NCI-H128 (cell line): ENCODE measurements at regions not wholly inside any gene's neighbourhood (a gene's known extent, or its start where the extent isn't known, plus 50 kb on each side); places are given as distances from the start of the nearest gene placed in this dataset.

Source experiments
- DNase-seq: peaks from one replicate; lab custom pipeline; 2025; ENCODE audit not compliant: unreplicated experiment; lab: John Stamatoyannopoulos, UW

- DNase-seq, result peak; percentile 63
Observed at GRCh38 chr20:46811224-46812084, 83.2 kb upstream of the EYA2 start.

GRCh38 chr20:46814366-46815232, 80.0 kb upstream of the EYA2 start:
- DNase-seq, result peak; percentile 63

GRCh38 chr20:46816097-46816496, 78.5 kb upstream of the EYA2 start:
- DNase-seq, result no peak

- no peak for DNase-seq
Observed at GRCh38 chr20:46816886-46817638, 77.6 kb upstream of the EYA2 start.

- no peak for DNase-seq
Observed at GRCh38 chr20:46820682-46821081, 74.0 kb upstream of the EYA2 start.

GRCh38 chr20:46823271-46823751, 71.3 kb upstream of the EYA2 start:
- no peak for DNase-seq

GRCh38 chr20:46823753-46824152, 70.9 kb upstream of the EYA2 start:
- no peak for DNase-seq

GRCh38 chr20:46826343-46826984, 68.2 kb upstream of the EYA2 start:
- no peak for DNase-seq

GRCh38 chr20:46827718-46828458, 66.8 kb upstream of the EYA2 start:
- DNase-seq, result no peak

- DNase-seq, result no peak
Observed at GRCh38 chr20:46828471-46828870, 66.2 kb upstream of the EYA2 start.

GRCh38 chr20:46830886-46831632, 63.6 kb upstream of the EYA2 start:
- DNase-seq, result no peak

GRCh38 chr20:46831633-46832011, 63.0 kb upstream of the EYA2 start:
- DNase-seq, result no peak

- DNase-seq, result no peak
Observed at GRCh38 chr20:46832555-46832954, 62.1 kb upstream of the EYA2 start.

- no peak for DNase-seq
Observed at GRCh38 chr20:46833360-46833759, 61.3 kb upstream of the EYA2 start.

- no peak for DNase-seq
Observed at GRCh38 chr20:46835418-46835817, 59.2 kb upstream of the EYA2 start.

- DNase-seq, result no peak
Observed at GRCh38 chr20:46837083-46837482, 57.6 kb upstream of the EYA2 start.

GRCh38 chr20:46838011-46838410, 56.6 kb upstream of the EYA2 start:
- DNase-seq, result no peak

GRCh38 chr20:46840054-46840729, 54.5 kb upstream of the EYA2 start:
- no peak for DNase-seq
